K562 (cell line): ENCODE measurements at regions not wholly inside any gene's neighbourhood (a gene's known extent, or its start where the extent isn't known, plus 50 kb on each side); places are given as distances from the start of the nearest gene placed in this dataset.

Experiments
- ATAC-seq: fragments of 200-7000 bp; cut with Tn5 transposase; 3 replicates; pipeline ENCODE4 v1.9.1; 2020; ENCODE audit warnings: moderate library complexity
- BruUV-seq: library from RNA; stranded (reverse); fragments of 400-500 nt; replicated peaks from 2 replicates; lab custom pipeline; 2021; lab: Mats Ljungman, UMichigan
- CTCF ChIA-PET: fragments of 300-600 bp; formaldehyde crosslinking; extraction: SDS; loops from one replicate; lab custom pipeline; 2021; ENCODE audit warnings: low intra/inter-chr PET ratio; lab: Yijun Ruan, JAX
- POLR2A ChIA-PET: fragments of 300-600, 350-650 bp; sonication (Branson Sonifier 250); formaldehyde crosslinking; extraction: SDS; loops from one replicate; lab custom pipeline; 2021; ENCODE audit warnings: antibody characterized with exemption, inconsistent platforms; lab: Yijun Ruan, JAX
- DNase-seq, 4 experiments: peaks; one replicate each; pipeline versions ENCODE4 v3.0.0 to v3.0.0-alpha.2; 2011 to 2018; ENCODE audit warnings: low spot score in 3 of 4, mixed read lengths in 3 of 4; ENCODE audit errors: extremely low read depth in 1 of 4
- FAIRE-seq: peaks from 2 replicates; lab custom pipeline; 2011; peaks lifted over from hg19 to GRCh38; lab: Jason Lieb, UNC
- H2AFZ ChIP-seq: 2 replicates; pipeline ENCODE4 v1.6.0; 2011; ENCODE audit warnings: low read depth, low read length, control low read depth, inconsistent platforms
- H3K27ac ChIP-seq: fragments of 200-600 bp; 3 replicates; pipeline ENCODE4 v1.8.0; 2011; ENCODE audit warnings: low read depth, mild to moderate bottlenecking, control low read depth, inconsistent platforms, low read length, moderate library complexity, mixed read lengths; ENCODE audit errors: extremely low read depth
- H3K27me3 ChIP-seq, 2 experiments: fragments of 300-600 bp in 1 of 2; 2 replicates in 1 of 2; 3 replicates in 1 of 2; pipeline versions ENCODE4 v1.6.0 to v1.8.0; 2011; ENCODE audit warnings: inconsistent platforms in 2 of 2, low read length in 2 of 2, mild to moderate bottlenecking in 1 of 2, mixed read lengths in 1 of 2, moderate library complexity in 1 of 2; ENCODE audit not compliant: control insufficient read depth in 2 of 2, insufficient read depth in 2 of 2
- H3K36me3 ChIP-seq: fragments of 300-600 bp; 3 replicates; pipeline ENCODE4 v1.8.0; 2011; ENCODE audit warnings: mild to moderate bottlenecking, low read length, inconsistent platforms; ENCODE audit not compliant: control insufficient read depth, insufficient read depth
- H3K4me1 ChIP-seq, 2 experiments: fragments of 200-600 bp in 1 of 2; replicated peaks in 1 of 2; 2 replicates in 1 of 2; 3 replicates in 1 of 2; pipeline versions ENCODE4 v1.5.1 to v1.8.0; 2011; ENCODE audit warnings: inconsistent platforms in 2 of 2, low read length in 2 of 2, mild to moderate bottlenecking in 1 of 2, mixed read lengths in 1 of 2, moderate library complexity in 1 of 2; ENCODE audit not compliant: control insufficient read depth in 2 of 2, insufficient read depth in 2 of 2
- H3K4me2 ChIP-seq: 2 replicates; pipeline ENCODE4 v1.6.1; 2011; ENCODE audit warnings: low read length, control low read depth, inconsistent platforms, mixed read lengths; ENCODE audit not compliant: insufficient read depth
- H3K4me3 ChIP-seq: fragments of 200-600 bp; sonication (generic), shearing (Covaris generic); 2 replicates; pipeline ENCODE4 v1.5.1; 2016; ENCODE audit warnings: control low read depth, inconsistent platforms
- H3K79me2 ChIP-seq: fragments of 200-600 bp; 3 replicates; pipeline ENCODE4 v1.8.0; 2011; ENCODE audit warnings: low read length, inconsistent platforms; ENCODE audit not compliant: control insufficient read depth, insufficient read depth
- H3K9ac ChIP-seq, 2 experiments: 2 replicates each; pipeline versions ENCODE4 v1.6.0 to v1.6.1; 2011; ENCODE audit warnings: low read depth in 2 of 2, low read length in 2 of 2, control low read depth in 1 of 2, inconsistent platforms in 1 of 2, mild to moderate bottlenecking in 1 of 2, mixed read lengths in 1 of 2; ENCODE audit not compliant: insufficient read depth in 1 of 2
- H3K9me1 ChIP-seq: one replicate; pipeline ENCODE4 v1.6.0; 2011; ENCODE audit warnings: inconsistent platforms, mild to moderate bottlenecking, low read length, moderate library complexity; ENCODE audit not compliant: control insufficient read depth, insufficient read depth
- H3K9me3 ChIP-seq: replicated peaks from 2 replicates; pipeline ENCODE4 v1.5.1; 2011; ENCODE audit warnings: low read depth, low read length, inconsistent platforms; ENCODE audit not compliant: control insufficient read depth, insufficient read depth
- H4K20me1 ChIP-seq: replicated peaks from 2 replicates; pipeline ENCODE4 v1.6.1; 2011; ENCODE audit warnings: low read length, inconsistent platforms, mixed read lengths; ENCODE audit not compliant: control insufficient read depth, insufficient read depth
- ATF4 ChIP-seq: fragments of 450-650 bp; formaldehyde crosslinking; IDR thresholded peaks from 2 replicates; pipeline ENCODE4 v1.4.0; 2022; ENCODE audit warnings: mild to moderate bottlenecking, moderate library complexity
- GATAD2B ChIP-seq: fragments of 450-650 bp; IDR thresholded peaks from 2 replicates; pipeline ENCODE4 v1.6.1; 2017; ENCODE audit warnings: mild to moderate bottlenecking, borderline replicate concordance
- HOXB6 ChIP-seq: fragments of 250-450 bp; sonication (Bioruptor Pico); IDR thresholded peaks from 2 replicates; pipeline ENCODE4 v1.5.1; 2022; ENCODE audit warnings: mild to moderate bottlenecking, borderline replicate concordance
- IRF1 ChIP-seq: sonication (generic); formaldehyde crosslinking; IDR thresholded peaks from 2 replicates; pipeline ENCODE4 v1.8.0; 2022; ENCODE audit warnings: missing genetic modification reagents, mild to moderate bottlenecking, borderline replicate concordance
- MEIS2 ChIP-seq: fragments of 450-650 bp; IDR thresholded peaks from 2 replicates; pipeline ENCODE4 v1.6.1; 2014; ENCODE audit warnings: mild to moderate bottlenecking; ENCODE audit not compliant: partially characterized antibody
- MXI1 ChIP-seq: IDR thresholded peaks from 2 replicates; pipeline ENCODE4 v1.6.1; 2011; ENCODE audit warnings: low read depth, mild to moderate bottlenecking, improper control_type of control experiment, low read length
- POLR2AphosphoS5 ChIP-seq: IDR thresholded peaks from 2 replicates; pipeline ENCODE4 v1.6.1; 2011; ENCODE audit warnings: mild to moderate bottlenecking, low read depth, low read length, moderate library complexity; ENCODE audit not compliant: control insufficient read depth, insufficient read depth
- RERE ChIP-seq: sonication (generic); formaldehyde crosslinking; IDR thresholded peaks from 2 replicates; pipeline ENCODE4 v1.8.0; 2023; ENCODE audit warnings: missing genetic modification reagents, mild to moderate bottlenecking, borderline replicate concordance
- RFX5 ChIP-seq: IDR thresholded peaks from 2 replicates; pipeline ENCODE4 v1.6.1; 2011; ENCODE audit warnings: low read depth, mild to moderate bottlenecking, improper control_type of control experiment, low read length
- SMARCB1 ChIP-seq: IDR thresholded peaks from 2 replicates; pipeline ENCODE4 v1.6.1; 2011; ENCODE audit warnings: improper control_type of control experiment, low read depth; ENCODE audit not compliant: insufficient read length
- ZKSCAN8 ChIP-seq: fragments of 200-800 bp; sonication (Bioruptor generic); IDR thresholded peaks from 2 replicates; pipeline ENCODE4 v1.6.1; 2016; ENCODE audit warnings: missing genetic modification characterization, missing compliant biosample characterization
- ZNF232 ChIP-seq: sonication (generic); formaldehyde crosslinking; IDR thresholded peaks from 2 replicates; pipeline ENCODE4 v1.8.0; 2022; ENCODE audit warnings: mild to moderate bottlenecking, missing genetic modification reagents
- WGBS: fragments of 100-300 bp; shearing (Covaris generic); methylation state at CpG from one replicate; pipeline ENCODE4 v1.1.6; 2016; ENCODE audit warnings: low coverage, mixed read lengths; ENCODE audit not compliant: insufficient coverage; ENCODE audit errors: missing lambda C conversion rate; 5-methylcytosine and 5-hydroxymethylcytosine counted together
- in situ Hi-C: fragments of 300-500 bp; cut with MboI; formaldehyde crosslinking; loops from 4 replicates; pipeline ENCODE4 v1.15.0; 2018; ENCODE audit warnings: inconsistent platforms, mixed read lengths
- intact Hi-C: fragments of 100-400 bp; cut with micrococcal nuclease; formaldehyde crosslinking; loops from 2 replicates; pipeline ENCODE4 v1.14.2; 2022

- H3K9me1 ChIP-seq, result no peaks in the 10 kb centered on the region
- H3K9me3 ChIP-seq, result no peaks in the 10 kb centered on the region
- H3K9ac ChIP-seq, result no peak overlapping the region
- no peak overlapping the region for H3K4me2 ChIP-seq
- in situ Hi-C loops, result no loop called here
- BruUV-seq, result no TSS peak
- no peak for ATAC-seq
- H2AFZ ChIP-seq, result no peak overlapping the region
- no peak overlapping the region for H3K4me3 ChIP-seq
- no peaks in the 10 kb centered on the region for H3K79me2 ChIP-seq
- no peak overlapping the region for H3K27ac ChIP-seq
- WGBS, result 0% methylated on average over 1 of the region's 5 CpGs
- TF ChIP-seq MEIS2 (no peak), IRF1 (CRISPR knock-in tag) (no peak), RFX5 (no peak), MXI1 (no peak), SMARCB1 (no peak), POLR2AphosphoS5 (no peak), HOXB6 (CRISPR knock-in tag) (no peak), ZNF232 (CRISPR knock-in tag) (no peak), ATF4 (CRISPR knock-in tag) (no peak), ZKSCAN8 (CRISPR knock-in tag) (no peak), GATAD2B (no peak), RERE (CRISPR knock-in tag) (no peak)
- TF ChIP-seq, all 486 proteins: peak for 0
- ChIA-PET POLR2A (no interaction called here), CTCF (no interaction called here)
- no peaks in the 10 kb centered on the region for H3K4me1 ChIP-seq
- DNase-seq, result no peak
- H3K36me3 ChIP-seq, result no peaks in the 10 kb centered on the region
- H4K20me1 ChIP-seq, result no peaks in the 10 kb centered on the region
- peaks cover 0 to 14% of the 10 kb centered on the region in 2 experiments; a peak in 2 of 5 replicates for H3K27me3 ChIP-seq
- FAIRE-seq, result no peak
- intact Hi-C loops, result no loop called here
These were observed 244.3 kb downstream of the GADD45G start for GRCh38 chr9:89849096-89849495.
